ENCODE measurements at regions not wholly inside any gene's neighbourhood (a gene's known extent, or its start where the extent isn't known, plus 50 kb on each side); places are given as distances from the start of the nearest gene placed in this dataset.

GRCh38 chr14:71336489-71337192, 429.4 kb downstream of the PCNX1 start:
- TF ChIP-seq CTCF (conservative IDR thresholded peaks at IDR 0.05; ENCODE audit: low read length), result no peak
- no peak for TF ChIP-seq EZH2phosphoT487 (IDR thresholded peaks at IDR 0.05; ENCODE audit: borderline replicate concordance, low read depth, low read length)
